Tibial nerve (tissue), 4 donors: ENCODE measurements at regions not wholly inside any gene's neighbourhood (a gene's known extent, or its start where the extent isn't known, plus 50 kb on each side); places are given as distances from the start of the nearest gene placed in this dataset.

Experiments
- CTCF ChIP-seq, 5 experiments: fragments of 200-600 bp in 3 of 5; fragments of 450-650 bp in 2 of 5; sonication (generic) in 3 of 5; IDR thresholded peaks; one replicate each; pipeline ENCODE4 v1.5.1; 2016 to 2019; ENCODE audit warnings: antibody characterized with exemption in 5 of 5, mild to moderate bottlenecking in 3 of 5, moderate library complexity in 2 of 5
- EP300 ChIP-seq, 2 donors: sonication (generic); formaldehyde crosslinking; IDR thresholded peaks; one replicate each; pipeline ENCODE4 v1.6.1; 2017; ENCODE audit warnings: antibody characterized with exemption in 2 of 2, mild to moderate bottlenecking in 1 of 2
- POLR2A ChIP-seq, 2 donors: fragments of 450-650 bp; IDR thresholded peaks; one replicate each; pipeline ENCODE4 v1.6.1; 2017; ENCODE audit warnings: antibody characterized with exemption in 2 of 2, mild to moderate bottlenecking in 2 of 2, moderate library complexity in 2 of 2

DNA sequence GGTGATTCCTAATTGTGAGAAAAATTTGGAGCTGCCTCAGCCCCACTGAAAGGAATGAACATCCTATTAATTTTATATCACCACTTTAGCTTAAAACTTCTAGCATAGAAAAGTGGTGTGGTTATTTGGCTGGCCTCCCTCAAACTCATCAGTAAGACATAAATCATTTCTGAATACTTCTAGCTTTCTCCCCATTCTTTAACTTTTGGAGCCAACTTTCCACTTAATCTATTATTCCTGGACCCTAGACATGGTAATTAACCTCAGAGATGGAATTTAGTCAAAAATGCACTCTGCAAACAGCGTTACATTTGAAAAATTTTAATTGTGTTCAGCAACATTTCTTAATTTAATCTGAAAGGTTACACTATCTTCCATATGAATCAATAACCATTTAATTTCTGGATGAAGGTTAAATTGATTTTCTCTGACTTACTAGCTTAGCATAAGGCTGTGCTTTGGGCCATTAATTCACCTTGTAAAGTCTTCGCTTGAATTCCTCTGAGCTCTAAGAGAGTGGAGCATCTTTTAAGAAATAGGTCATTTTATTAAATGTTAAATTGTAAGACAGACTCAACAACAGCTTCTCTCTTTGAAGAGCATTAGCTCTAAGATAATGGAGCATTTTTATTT, 753.6 kb upstream of the STXBP6 start:
- TF ChIP-seq EP300 (IDR thresholded peaks at IDR 0.05) (no peak), CTCF (IDR thresholded peaks at IDR 0.05) (no peak), POLR2A (IDR thresholded peaks at IDR 0.05) (no peak)
